ENCODE measurements at regions not wholly inside any gene's neighbourhood (a gene's known extent, or its start where the extent isn't known, plus 50 kb on each side); places are given as distances from the start of the nearest gene placed in this dataset.

DNA sequence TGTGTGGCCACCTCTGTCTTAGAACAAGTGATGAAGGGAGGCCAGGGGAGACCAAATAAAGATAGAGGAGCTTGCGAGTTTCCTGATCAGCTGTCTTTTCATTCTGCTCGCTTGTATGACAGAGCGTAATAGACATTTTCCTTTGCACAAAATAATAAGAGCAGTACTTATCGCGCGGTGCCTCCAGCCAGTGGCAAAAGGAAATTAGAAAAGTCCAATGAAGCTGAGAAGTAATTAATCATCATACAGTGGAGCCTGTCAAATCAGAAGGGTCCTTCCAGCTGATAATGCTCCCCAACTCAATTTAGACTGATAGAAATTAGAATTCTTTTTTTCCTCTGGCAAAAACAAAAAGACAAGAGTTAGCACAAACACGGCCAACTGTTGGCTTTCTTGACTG is 307.0 kb upstream of the IRX5 start:
- TF ChIP-seq, protein P1, sequence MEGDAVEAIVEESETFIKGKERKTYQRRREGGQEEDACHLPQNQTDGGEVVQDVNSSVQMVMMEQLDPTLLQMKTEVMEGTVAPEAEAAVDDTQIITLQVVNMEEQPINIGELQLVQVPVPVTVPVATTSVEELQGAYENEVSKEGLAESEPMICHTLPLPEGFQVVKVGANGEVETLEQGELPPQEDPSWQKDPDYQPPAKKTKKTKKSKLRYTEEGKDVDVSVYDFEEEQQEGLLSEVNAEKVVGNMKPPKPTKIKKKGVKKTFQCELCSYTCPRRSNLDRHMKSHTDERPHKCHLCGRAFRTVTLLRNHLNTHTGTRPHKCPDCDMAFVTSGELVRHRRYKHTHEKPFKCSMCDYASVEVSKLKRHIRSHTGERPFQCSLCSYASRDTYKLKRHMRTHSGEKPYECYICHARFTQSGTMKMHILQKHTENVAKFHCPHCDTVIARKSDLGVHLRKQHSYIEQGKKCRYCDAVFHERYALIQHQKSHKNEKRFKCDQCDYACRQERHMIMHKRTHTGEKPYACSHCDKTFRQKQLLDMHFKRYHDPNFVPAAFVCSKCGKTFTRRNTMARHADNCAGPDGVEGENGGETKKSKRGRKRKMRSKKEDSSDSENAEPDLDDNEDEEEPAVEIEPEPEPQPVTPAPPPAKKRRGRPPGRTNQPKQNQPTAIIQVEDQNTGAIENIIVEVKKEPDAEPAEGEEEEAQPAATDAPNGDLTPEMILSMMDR (IDR thresholded peaks at IDR 0.05): no peak
- no peak for TF ChIP-seq ZFX (IDR thresholded peaks at IDR 0.05; ENCODE audit: borderline replicate concordance)
